GM12874 (cell line): ENCODE measurements at regions not wholly inside any gene's neighbourhood (a gene's known extent, or its start where the extent isn't known, plus 50 kb on each side); places are given as distances from the start of the nearest gene placed in this dataset.

Source experiments
- CTCF ChIP-seq: IDR thresholded peaks from 2 replicates; pipeline ENCODE4 v1.5.1; 2011; ENCODE audit warnings: low read depth, mild to moderate bottlenecking, control low read depth, low read length, moderate library complexity; ENCODE audit not compliant: insufficient read depth

GRCh38 chr16:79765901-79766394, 165.4 kb upstream of the MAF start:
- TF ChIP-seq CTCF: no peak

GRCh38 chr16:79765431-79765830, 164.9 kb upstream of the MAF start:
- TF ChIP-seq CTCF: no peak

- TF ChIP-seq CTCF: no peak
Observed at GRCh38 chr16:79764415-79765110, 164.0 kb upstream of the MAF start.

GRCh38 chr16:79762217-79762616, 161.7 kb upstream of the MAF start:
- TF ChIP-seq CTCF: no peak

GRCh38 chr16:79758615-79759346, 158.2 kb upstream of the MAF start:
- no peak for TF ChIP-seq CTCF

- no peak for TF ChIP-seq CTCF
Observed at GRCh38 chr16:79757968-79758367, 157.4 kb upstream of the MAF start.

- no peak for TF ChIP-seq CTCF
Observed at GRCh38 chr16:79757163-79757562, 156.6 kb upstream of the MAF start.
